ENCODE measurements at regions not wholly inside any gene's neighbourhood (a gene's known extent, or its start where the extent isn't known, plus 50 kb on each side); places are given as distances from the start of the nearest gene placed in this dataset.

GRCh38 chr2:204089105-204089504 lies 152.5 kb downstream of the ICOS start:
- TF ChIP-seq CTCF (IDR thresholded peaks at IDR 0.05; ENCODE audit: insufficient read depth, low read length, poor library complexity, severe bottlenecking) = no peak
- no peak for TF ChIP-seq EZH2phosphoT487 (conservative IDR thresholded peaks at IDR 0.05; ENCODE audit: low read length)
